ENCODE measurements at regions not wholly inside any gene's neighbourhood (a gene's known extent, or its start where the extent isn't known, plus 50 kb on each side); places are given as distances from the start of the nearest gene placed in this dataset.

DNA sequence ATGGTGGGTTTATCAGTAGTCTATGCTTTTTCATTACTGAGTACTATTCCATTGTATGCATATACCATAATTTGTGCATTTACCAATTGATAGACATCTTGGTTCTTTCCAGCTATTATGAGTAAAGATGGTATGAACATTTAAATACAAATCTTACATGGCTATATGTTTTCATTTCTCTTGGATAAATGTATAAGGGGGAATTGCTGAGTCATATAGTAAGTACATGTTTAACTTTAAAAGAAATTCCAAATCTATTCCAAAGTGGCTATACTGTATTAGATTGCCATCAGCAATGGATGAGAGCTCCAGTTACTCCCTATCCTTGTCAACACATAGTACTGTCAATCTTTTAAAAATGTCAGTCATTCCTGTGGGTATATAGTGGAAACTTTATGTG is 243.9 kb downstream of the CDCA7 start:
- Histone ChIP-seq H3K9me3 (peaks cover 4% of the 10 kb centered on the region; the same call in 1 of the 3 replicates), H3K27ac (no peak overlapping the region), H3K4me2 (no peak overlapping the region), H3K4me1 (no peaks in the 10 kb centered on the region), H3K4me3 (no peak overlapping the region)
- ATAC-seq, result no peak
- no peak for DNase-seq (ENCODE audit: low read depth in 1 of 2, low spot score in 1 of 2)
- TF ChIP-seq MAFK (IDR thresholded peaks at IDR 0.05; ENCODE audit: partially characterized antibody), result peak; percentile 70
- no peak for TF ChIP-seq MAZ (IDR thresholded peaks at IDR 0.05; ENCODE audit: borderline replicate concordance, low read depth, low read length)
- FAIRE-seq, result no peak
- CTCF ChIA-PET, result no interaction called here
- POLR2A ChIA-PET, result no interaction called here

DNA sequence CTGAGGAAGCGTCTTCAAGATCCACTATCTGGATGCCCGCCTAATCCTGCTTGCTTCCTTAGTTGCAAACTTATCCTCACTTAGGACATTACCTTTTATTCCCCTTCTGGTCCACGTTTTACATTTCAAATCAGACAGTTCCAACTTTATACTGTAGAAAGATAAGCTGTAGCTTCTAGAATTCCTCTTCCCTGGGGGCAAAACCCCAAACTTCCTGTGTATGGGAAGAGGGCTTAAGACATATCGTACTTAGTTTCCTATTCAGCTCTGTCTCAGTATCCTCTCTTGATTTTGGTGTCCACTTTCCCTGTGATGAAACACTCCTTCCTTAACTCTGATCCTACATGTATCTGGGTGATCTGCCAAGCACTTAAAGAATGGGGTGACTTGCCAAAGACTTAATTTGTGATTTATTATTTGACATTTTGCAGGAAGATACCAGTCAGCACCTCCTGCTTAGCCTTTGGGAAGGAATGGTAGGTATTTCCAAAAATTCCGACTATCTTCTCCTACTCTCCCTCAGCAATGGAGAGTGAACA is 245.2 kb downstream of the CDCA7 start:
- DNase-seq (ENCODE audit: low read depth in 1 of 2, low spot score in 1 of 2) (no peak), FAIRE-seq (no peak), ATAC-seq (no peak)
- whole genome bisulfite sequencing (ENCODE audit: missing lambda C conversion rate), result 75% methylated on average over 5 of the region's 5 CpGs
- ChIA-PET CTCF (no interaction called here), POLR2A (no interaction called here)
- H3K4me1 ChIP-seq, result no peaks in the 10 kb centered on the region
- no peak overlapping the region for H3K4me2 ChIP-seq
- no peaks in the 10 kb centered on the region for H3K9me3 ChIP-seq
- no peak for TF ChIP-seq HEYL (CRISPR knock-in tag; IDR thresholded peaks at IDR 0.05)
- TF ChIP-seq RAD21 (conservative IDR thresholded peaks at IDR 0.05 in 1 of 2, IDR thresholded peaks at IDR 0.05 in 1 of 2), result no peak
- TF ChIP-seq POLR2AphosphoS2 (conservative IDR thresholded peaks at IDR 0.05; ENCODE audit: low read length), result no peak
- H3K4me3 ChIP-seq, result no peak overlapping the region
- no peak overlapping the region for H3K27ac ChIP-seq

DNA sequence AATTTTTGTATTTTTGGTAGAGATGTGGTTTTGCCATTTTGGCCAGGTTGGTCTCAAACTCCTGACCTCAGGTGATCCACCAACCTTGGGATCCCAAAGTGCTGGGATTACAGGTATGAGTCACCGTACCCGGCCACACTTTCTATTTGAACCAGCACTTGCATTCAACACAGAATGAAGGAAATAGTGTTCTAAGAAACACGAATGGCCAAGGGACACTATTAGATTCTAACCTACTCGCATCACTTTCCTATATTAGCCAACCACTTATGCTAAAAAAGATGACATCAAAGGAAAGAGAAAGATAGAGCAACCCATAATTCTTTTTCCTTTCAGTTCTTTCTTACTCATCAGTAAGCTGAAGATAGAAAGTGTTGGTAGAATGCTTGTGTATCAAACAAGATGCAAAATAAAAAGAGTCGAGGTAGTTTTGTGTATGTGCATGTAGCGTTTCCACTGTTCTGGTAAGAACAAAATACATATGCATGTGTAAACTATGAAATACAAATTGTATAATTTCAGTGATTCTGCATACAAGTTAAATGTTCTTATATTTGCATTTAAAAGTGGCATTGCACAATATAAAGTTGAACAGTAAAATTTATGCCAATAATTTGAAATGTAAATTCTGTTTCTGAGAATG is 247.6 kb downstream of the CDCA7 start:
- CTCF ChIA-PET, result interaction anchor here (0.6 to 0.9 kb wide), 2 partner anchors 96 to 332 kb away, joined by 3 read pairs; no protein-coding TSS in a partner anchor
- H3K4me2 ChIP-seq, result no peak overlapping the region
- H3K27ac ChIP-seq, result no peak overlapping the region
- POLR2A ChIA-PET, result no interaction called here
- DNase-seq (ENCODE audit: low read depth in 1 of 2, low spot score in 1 of 2), result no peak
- ATAC-seq, result no peak
- H3K4me1 ChIP-seq, result no peaks in the 10 kb centered on the region
- no peak overlapping the region for H3K4me3 ChIP-seq
- no peaks in the 10 kb centered on the region for H3K9me3 ChIP-seq
- FAIRE-seq, result no peak
- WGBS (ENCODE audit: missing lambda C conversion rate), result 87% methylated on average over 6 of the region's 6 CpGs
- TF ChIP-seq NFE2L2 (conservative IDR thresholded peaks at IDR 0.05; ENCODE audit: low read length), result no peak
- no peak for TF ChIP-seq EP300 (IDR thresholded peaks at IDR 0.05)
- TF ChIP-seq, protein P1, sequence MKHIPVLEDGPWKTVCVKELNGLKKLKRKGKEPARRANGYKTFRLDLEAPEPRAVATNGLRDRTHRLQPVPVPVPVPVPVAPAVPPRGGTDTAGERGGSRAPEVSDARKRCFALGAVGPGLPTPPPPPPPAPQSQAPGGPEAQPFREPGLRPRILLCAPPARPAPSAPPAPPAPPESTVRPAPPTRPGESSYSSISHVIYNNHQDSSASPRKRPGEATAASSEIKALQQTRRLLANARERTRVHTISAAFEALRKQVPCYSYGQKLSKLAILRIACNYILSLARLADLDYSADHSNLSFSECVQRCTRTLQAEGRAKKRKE (CRISPR knock-in tag; IDR thresholded peaks at IDR 0.05; ENCODE audit: low read depth), result no peak
- no peak for TF ChIP-seq HOXA7 (CRISPR knock-in tag; IDR thresholded peaks at IDR 0.05)
- no peak for TF ChIP-seq PHF8 (IDR thresholded peaks at IDR 0.05; ENCODE audit: borderline replicate concordance, low read depth)
- no peak for TF ChIP-seq CHD2 (IDR thresholded peaks at IDR 0.05; ENCODE audit: low read length, partially characterized antibody)
- no peak for TF ChIP-seq RARB (CRISPR knock-in tag; IDR thresholded peaks at IDR 0.05)
- no peak for TF ChIP-seq CBX8 (IDR thresholded peaks at IDR 0.05)
- TF ChIP-seq ESRRA (IDR thresholded peaks at IDR 0.05; ENCODE audit: borderline replicate concordance, low read length), result no peak
- no peak for TF ChIP-seq NPAS2 (CRISPR knock-in tag; IDR thresholded peaks at IDR 0.05; ENCODE audit: borderline replicate concordance)
- TF ChIP-seq, protein P2, sequence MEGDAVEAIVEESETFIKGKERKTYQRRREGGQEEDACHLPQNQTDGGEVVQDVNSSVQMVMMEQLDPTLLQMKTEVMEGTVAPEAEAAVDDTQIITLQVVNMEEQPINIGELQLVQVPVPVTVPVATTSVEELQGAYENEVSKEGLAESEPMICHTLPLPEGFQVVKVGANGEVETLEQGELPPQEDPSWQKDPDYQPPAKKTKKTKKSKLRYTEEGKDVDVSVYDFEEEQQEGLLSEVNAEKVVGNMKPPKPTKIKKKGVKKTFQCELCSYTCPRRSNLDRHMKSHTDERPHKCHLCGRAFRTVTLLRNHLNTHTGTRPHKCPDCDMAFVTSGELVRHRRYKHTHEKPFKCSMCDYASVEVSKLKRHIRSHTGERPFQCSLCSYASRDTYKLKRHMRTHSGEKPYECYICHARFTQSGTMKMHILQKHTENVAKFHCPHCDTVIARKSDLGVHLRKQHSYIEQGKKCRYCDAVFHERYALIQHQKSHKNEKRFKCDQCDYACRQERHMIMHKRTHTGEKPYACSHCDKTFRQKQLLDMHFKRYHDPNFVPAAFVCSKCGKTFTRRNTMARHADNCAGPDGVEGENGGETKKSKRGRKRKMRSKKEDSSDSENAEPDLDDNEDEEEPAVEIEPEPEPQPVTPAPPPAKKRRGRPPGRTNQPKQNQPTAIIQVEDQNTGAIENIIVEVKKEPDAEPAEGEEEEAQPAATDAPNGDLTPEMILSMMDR (IDR thresholded peaks at IDR 0.05), result no peak
- TF ChIP-seq TFCP2L1 (CRISPR knock-in tag; IDR thresholded peaks at IDR 0.05), result no peak
- no peak for TF ChIP-seq ZC3H11A (IDR thresholded peaks at IDR 0.05)
- TF ChIP-seq, protein P3, sequence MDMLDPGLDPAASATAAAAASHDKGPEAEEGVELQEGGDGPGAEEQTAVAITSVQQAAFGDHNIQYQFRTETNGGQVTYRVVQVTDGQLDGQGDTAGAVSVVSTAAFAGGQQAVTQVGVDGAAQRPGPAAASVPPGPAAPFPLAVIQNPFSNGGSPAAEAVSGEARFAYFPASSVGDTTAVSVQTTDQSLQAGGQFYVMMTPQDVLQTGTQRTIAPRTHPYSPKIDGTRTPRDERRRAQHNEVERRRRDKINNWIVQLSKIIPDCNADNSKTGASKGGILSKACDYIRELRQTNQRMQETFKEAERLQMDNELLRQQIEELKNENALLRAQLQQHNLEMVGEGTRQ (IDR thresholded peaks at IDR 0.05), result no peak
- no peak for TF ChIP-seq HEYL (CRISPR knock-in tag; IDR thresholded peaks at IDR 0.05)
- no peak for TF ChIP-seq KDM1A (IDR thresholded peaks at IDR 0.05; ENCODE audit: low read depth)
- no peak for TF ChIP-seq HOXB5 (CRISPR knock-in tag; IDR thresholded peaks at IDR 0.05)
- TF ChIP-seq SMC3 (IDR thresholded peaks at IDR 0.05), result no peak
- TF ChIP-seq, protein P4, sequence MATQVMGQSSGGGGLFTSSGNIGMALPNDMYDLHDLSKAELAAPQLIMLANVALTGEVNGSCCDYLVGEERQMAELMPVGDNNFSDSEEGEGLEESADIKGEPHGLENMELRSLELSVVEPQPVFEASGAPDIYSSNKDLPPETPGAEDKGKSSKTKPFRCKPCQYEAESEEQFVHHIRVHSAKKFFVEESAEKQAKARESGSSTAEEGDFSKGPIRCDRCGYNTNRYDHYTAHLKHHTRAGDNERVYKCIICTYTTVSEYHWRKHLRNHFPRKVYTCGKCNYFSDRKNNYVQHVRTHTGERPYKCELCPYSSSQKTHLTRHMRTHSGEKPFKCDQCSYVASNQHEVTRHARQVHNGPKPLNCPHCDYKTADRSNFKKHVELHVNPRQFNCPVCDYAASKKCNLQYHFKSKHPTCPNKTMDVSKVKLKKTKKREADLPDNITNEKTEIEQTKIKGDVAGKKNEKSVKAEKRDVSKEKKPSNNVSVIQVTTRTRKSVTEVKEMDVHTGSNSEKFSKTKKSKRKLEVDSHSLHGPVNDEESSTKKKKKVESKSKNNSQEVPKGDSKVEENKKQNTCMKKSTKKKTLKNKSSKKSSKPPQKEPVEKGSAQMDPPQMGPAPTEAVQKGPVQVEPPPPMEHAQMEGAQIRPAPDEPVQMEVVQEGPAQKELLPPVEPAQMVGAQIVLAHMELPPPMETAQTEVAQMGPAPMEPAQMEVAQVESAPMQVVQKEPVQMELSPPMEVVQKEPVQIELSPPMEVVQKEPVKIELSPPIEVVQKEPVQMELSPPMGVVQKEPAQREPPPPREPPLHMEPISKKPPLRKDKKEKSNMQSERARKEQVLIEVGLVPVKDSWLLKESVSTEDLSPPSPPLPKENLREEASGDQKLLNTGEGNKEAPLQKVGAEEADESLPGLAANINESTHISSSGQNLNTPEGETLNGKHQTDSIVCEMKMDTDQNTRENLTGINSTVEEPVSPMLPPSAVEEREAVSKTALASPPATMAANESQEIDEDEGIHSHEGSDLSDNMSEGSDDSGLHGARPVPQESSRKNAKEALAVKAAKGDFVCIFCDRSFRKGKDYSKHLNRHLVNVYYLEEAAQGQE (IDR thresholded peaks at IDR 0.05), result no peak

Measured in A549 (cell line).